ENCODE measurements at regions not wholly inside any gene's neighbourhood (a gene's known extent, or its start where the extent isn't known, plus 50 kb on each side); places are given as distances from the start of the nearest gene placed in this dataset.

- TF ChIP-seq, protein P1, sequence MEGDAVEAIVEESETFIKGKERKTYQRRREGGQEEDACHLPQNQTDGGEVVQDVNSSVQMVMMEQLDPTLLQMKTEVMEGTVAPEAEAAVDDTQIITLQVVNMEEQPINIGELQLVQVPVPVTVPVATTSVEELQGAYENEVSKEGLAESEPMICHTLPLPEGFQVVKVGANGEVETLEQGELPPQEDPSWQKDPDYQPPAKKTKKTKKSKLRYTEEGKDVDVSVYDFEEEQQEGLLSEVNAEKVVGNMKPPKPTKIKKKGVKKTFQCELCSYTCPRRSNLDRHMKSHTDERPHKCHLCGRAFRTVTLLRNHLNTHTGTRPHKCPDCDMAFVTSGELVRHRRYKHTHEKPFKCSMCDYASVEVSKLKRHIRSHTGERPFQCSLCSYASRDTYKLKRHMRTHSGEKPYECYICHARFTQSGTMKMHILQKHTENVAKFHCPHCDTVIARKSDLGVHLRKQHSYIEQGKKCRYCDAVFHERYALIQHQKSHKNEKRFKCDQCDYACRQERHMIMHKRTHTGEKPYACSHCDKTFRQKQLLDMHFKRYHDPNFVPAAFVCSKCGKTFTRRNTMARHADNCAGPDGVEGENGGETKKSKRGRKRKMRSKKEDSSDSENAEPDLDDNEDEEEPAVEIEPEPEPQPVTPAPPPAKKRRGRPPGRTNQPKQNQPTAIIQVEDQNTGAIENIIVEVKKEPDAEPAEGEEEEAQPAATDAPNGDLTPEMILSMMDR (IDR thresholded peaks at IDR 0.05; ENCODE audit: low read length) = no peak
- TF ChIP-seq EZH2 (IDR thresholded peaks at IDR 0.05; ENCODE audit: borderline replicate concordance, low read length) = no peak
Measured at GRCh38 chr12:13444076-13444475, 247.6 kb downstream of the EMP1 start.

Measured in OCI-LY1 (cell line).